ENCODE measurements at regions not wholly inside any gene's neighbourhood (a gene's known extent, or its start where the extent isn't known, plus 50 kb on each side); places are given as distances from the start of the nearest gene placed in this dataset.

GRCh38 chr6:49072146-49072545, 390.9 kb downstream of the MMUT start:
- ChIA-PET POLR2A (no interaction called here), CTCF (no interaction called here)
- DNase-seq: no peak
- Mint-ChIP-seq H3K9me3 (peaks cover 10% of the 10 kb centered on the region), H3K4me1 (ENCODE audit: low read depth) (no peaks in the 10 kb centered on the region), H3K4me3 (no peak overlapping the region), H3K27me3 (no peaks in the 10 kb centered on the region), H3K27ac (no peak overlapping the region), H3K36me3 (ENCODE audit: low read depth) (no peaks in the 10 kb centered on the region)
- intact Hi-C loops (cut with micrococcal nuclease): no loop called here
- no peak for TF ChIP-seq CTCF (IDR thresholded peaks at IDR 0.05)
- ATAC-seq: no peak

- ChIA-PET CTCF (no interaction called here), POLR2A (no interaction called here)
- Mint-ChIP-seq H3K27ac (no peak overlapping the region), H3K9me3 (peaks cover 10% of the 10 kb centered on the region), H3K4me3 (no peak overlapping the region), H3K36me3 (ENCODE audit: low read depth) (no peaks in the 10 kb centered on the region), H3K4me1 (ENCODE audit: low read depth) (no peaks in the 10 kb centered on the region), H3K27me3 (no peaks in the 10 kb centered on the region)
- DNase-seq (no peak), ATAC-seq (no peak)
- no peak for TF ChIP-seq CTCF (IDR thresholded peaks at IDR 0.05)
- intact Hi-C loops (cut with micrococcal nuclease): no loop called here
These were observed 392.6 kb downstream of the MMUT start for GRCh38 chr6:49070411-49070810.

- ChIA-PET CTCF (no interaction called here), POLR2A (no interaction called here)
- ATAC-seq: no peak
These were observed 408.7 kb downstream of the MMUT start for GRCh38 chr6:49054311-49054710.

GRCh38 chr6:49052901-49053300, 410.2 kb downstream of the MMUT start:
- Mint-ChIP-seq H3K27me3 (no peaks in the 10 kb centered on the region), H3K4me1 (ENCODE audit: low read depth) (no peaks in the 10 kb centered on the region), H3K36me3 (ENCODE audit: low read depth) (no peaks in the 10 kb centered on the region), H3K9me3 (peaks cover 8% of the 10 kb centered on the region), H3K27ac (no peak overlapping the region), H3K4me3 (no peak overlapping the region)
- ATAC-seq (no peak), DNase-seq (no peak)
- TF ChIP-seq CTCF (IDR thresholded peaks at IDR 0.05): no peak
- intact Hi-C loops (cut with micrococcal nuclease): no loop called here
- ChIA-PET CTCF (no interaction called here), POLR2A (no interaction called here)

More at GRCh38 chr6:49054311-49054710, 408.7 kb downstream of the MMUT start:
- intact Hi-C loops (cut with micrococcal nuclease): no loop called here
- H3K27ac Mint-ChIP-seq: no peak overlapping the region
- H3K9me3 Mint-ChIP-seq: peaks cover 8% of the 10 kb centered on the region
- TF ChIP-seq CTCF (IDR thresholded peaks at IDR 0.05): no peak
- H3K36me3 Mint-ChIP-seq (ENCODE audit: low read depth): no peaks in the 10 kb centered on the region
- no peaks in the 10 kb centered on the region for H3K4me1 Mint-ChIP-seq (ENCODE audit: low read depth)
- H3K4me3 Mint-ChIP-seq: no peak overlapping the region
- no peak for DNase-seq
- H3K27me3 Mint-ChIP-seq: no peaks in the 10 kb centered on the region

GRCh38 chr6:49051281-49051680, 411.8 kb downstream of the MMUT start:
- DNase-seq: no peak
- no peak for ATAC-seq
- POLR2A ChIA-PET: no interaction called here
- H3K27me3 Mint-ChIP-seq: no peaks in the 10 kb centered on the region
- CTCF ChIA-PET: no interaction called here
- intact Hi-C loops (cut with micrococcal nuclease): no loop called here
- no peak overlapping the region for H3K27ac Mint-ChIP-seq
- H3K36me3 Mint-ChIP-seq (ENCODE audit: low read depth): no peaks in the 10 kb centered on the region
- H3K9me3 Mint-ChIP-seq: peaks cover 5% of the 10 kb centered on the region
- H3K4me1 Mint-ChIP-seq (ENCODE audit: low read depth): no peaks in the 10 kb centered on the region
- H3K4me3 Mint-ChIP-seq: no peak overlapping the region
- TF ChIP-seq CTCF (IDR thresholded peaks at IDR 0.05): no peak
